GM12878 (cell line): ENCODE measurements at regions not wholly inside any gene's neighbourhood (a gene's known extent, or its start where the extent isn't known, plus 50 kb on each side); places are given as distances from the start of the nearest gene placed in this dataset.

Experiments used
- CREB1 ChIP-seq: IDR thresholded peaks from 2 replicates; pipeline ENCODE4 v1.6.1; 2012; ENCODE audit warnings: low read depth, mild to moderate bottlenecking, inconsistent platforms
- EGR1 ChIP-seq, 2 experiments: IDR thresholded peaks; 1 replicate in 1 of 2; 2 replicates in 1 of 2; pipeline ENCODE4 v1.6.1; 2011 to 2012; ENCODE audit warnings: low read depth in 2 of 2, low read length in 2 of 2, borderline replicate concordance in 1 of 2, mild to moderate bottlenecking in 1 of 2, moderate library complexity in 1 of 2
- ELK1 ChIP-seq: IDR thresholded peaks from 2 replicates; pipeline ENCODE4 v1.6.1; 2012; ENCODE audit warnings: low read depth, low read length, improper control_type of control experiment
- EZH2 ChIP-seq: IDR thresholded peaks from 2 replicates; pipeline ENCODE4 v1.6.1; 2012; ENCODE audit warnings: low read depth, mild to moderate bottlenecking, control low read depth, inconsistent platforms, low read length, borderline replicate concordance; ENCODE audit not compliant: control insufficient read depth
- NBN ChIP-seq: fragments of 450-650 bp; IDR thresholded peaks from 2 replicates; pipeline ENCODE4 v1.6.1; 2016
- SP1 ChIP-seq: IDR thresholded peaks from one replicate; pipeline ENCODE4 v1.6.1; 2011; ENCODE audit warnings: low read depth, low read length
- TF ChIP-seq, protein P1 (sequence below): fragments of 450-650 bp; IDR thresholded peaks from 2 replicates; pipeline ENCODE4 v1.6.1; 2017; ENCODE audit warnings: mild to moderate bottlenecking

- TF ChIP-seq EGR1 (IDR thresholded peaks at IDR 0.05; ENCODE audit: borderline replicate concordance in 1 of 2, low read depth in 2 of 2, low read length in 2 of 2), result no peak
- TF ChIP-seq EZH2, result no peak
- no peak for TF ChIP-seq ELK1
- no peak for TF ChIP-seq SP1
- TF ChIP-seq, protein P1, sequence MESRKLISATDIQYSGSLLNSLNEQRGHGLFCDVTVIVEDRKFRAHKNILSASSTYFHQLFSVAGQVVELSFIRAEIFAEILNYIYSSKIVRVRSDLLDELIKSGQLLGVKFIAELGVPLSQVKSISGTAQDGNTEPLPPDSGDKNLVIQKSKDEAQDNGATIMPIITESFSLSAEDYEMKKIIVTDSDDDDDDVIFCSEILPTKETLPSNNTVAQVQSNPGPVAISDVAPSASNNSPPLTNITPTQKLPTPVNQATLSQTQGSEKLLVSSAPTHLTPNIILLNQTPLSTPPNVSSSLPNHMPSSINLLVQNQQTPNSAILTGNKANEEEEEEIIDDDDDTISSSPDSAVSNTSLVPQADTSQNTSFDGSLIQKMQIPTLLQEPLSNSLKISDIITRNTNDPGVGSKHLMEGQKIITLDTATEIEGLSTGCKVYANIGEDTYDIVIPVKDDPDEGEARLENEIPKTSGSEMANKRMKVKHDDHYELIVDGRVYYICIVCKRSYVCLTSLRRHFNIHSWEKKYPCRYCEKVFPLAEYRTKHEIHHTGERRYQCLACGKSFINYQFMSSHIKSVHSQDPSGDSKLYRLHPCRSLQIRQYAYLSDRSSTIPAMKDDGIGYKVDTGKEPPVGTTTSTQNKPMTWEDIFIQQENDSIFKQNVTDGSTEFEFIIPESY, result no peak
- no peak for TF ChIP-seq NBN
- TF ChIP-seq CREB1, result no peak
Observed at GRCh38 chr13:22263185-22263584, 592.3 kb downstream of the FGF9 start.
